Lower leg skin (tissue), 4 donors: ENCODE measurements at regions not wholly inside any gene's neighbourhood (a gene's known extent, or its start where the extent isn't known, plus 50 kb on each side); places are given as distances from the start of the nearest gene placed in this dataset.

Experiments used
- DNase-seq, 2 donors: peaks; one replicate each; pipeline ENCODE4 v3.0.0-alpha.2; 2019; ENCODE audit warnings: low spot score in 2 of 2
- H3K4me3 ChIP-seq: fragments of 200-600 bp; sonication (generic); 2 replicates; pipeline ENCODE4 v1.5.1; 2017; ENCODE audit warnings: mild to moderate bottlenecking, low read depth; ENCODE audit not compliant: poor library complexity, severe bottlenecking
- POLR2A ChIP-seq, 2 donors: fragments of 450-650 bp; IDR thresholded peaks; one replicate each; pipeline ENCODE4 v1.6.1; 2016 to 2017; ENCODE audit warnings: antibody characterized with exemption in 2 of 2, mild to moderate bottlenecking in 1 of 2, moderate library complexity in 1 of 2
- WGBS, 2 donors: methylation state at CpG; one replicate each; pipeline ENCODE4 v1.1.5; 2018; 5-methylcytosine and 5-hydroxymethylcytosine counted together
- intact Hi-C: fragments of 100-400 bp; cut with DNase I; formaldehyde crosslinking; loops from one replicate; pipeline ENCODE4 v1.15.0; 2023; ENCODE audit warnings: low total_unique reads
- TF ChIP-seq, protein P1 (sequence below), 3 donors: fragments of 450-650 bp; IDR thresholded peaks; one replicate each; pipeline ENCODE4 v1.5.1; 2016; ENCODE audit warnings: antibody characterized with exemption in 3 of 3, mild to moderate bottlenecking in 3 of 3, moderate library complexity in 2 of 3

DNA sequence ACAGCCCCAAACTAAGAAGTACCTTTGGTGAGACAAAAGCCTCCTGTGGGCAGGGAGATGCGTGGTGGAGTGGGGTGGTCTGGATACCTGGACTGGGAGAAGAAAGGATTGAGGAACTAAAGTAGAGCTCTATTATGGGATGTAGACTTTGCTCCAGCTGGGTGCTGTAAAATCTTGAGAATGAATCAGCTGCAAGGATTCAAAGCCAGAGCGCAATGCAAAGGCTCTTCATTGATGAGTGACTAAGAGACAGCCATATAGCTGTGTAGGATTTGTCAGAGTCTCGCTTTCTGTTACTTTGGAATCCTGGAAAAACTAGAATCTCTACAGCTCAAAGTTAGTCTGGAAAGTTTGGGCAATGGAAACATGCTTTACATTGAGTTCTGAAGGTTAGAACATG lies 159.9 kb downstream of the TAF11L14 start:
- DNase-seq = no peak
- 91 to 95% methylated on average over 3 of the region's 3 CpGs for WGBS, 2 donors
- H3K4me3 ChIP-seq = no peak overlapping the region
- intact Hi-C loops = no loop called here
- TF ChIP-seq, protein P1, sequence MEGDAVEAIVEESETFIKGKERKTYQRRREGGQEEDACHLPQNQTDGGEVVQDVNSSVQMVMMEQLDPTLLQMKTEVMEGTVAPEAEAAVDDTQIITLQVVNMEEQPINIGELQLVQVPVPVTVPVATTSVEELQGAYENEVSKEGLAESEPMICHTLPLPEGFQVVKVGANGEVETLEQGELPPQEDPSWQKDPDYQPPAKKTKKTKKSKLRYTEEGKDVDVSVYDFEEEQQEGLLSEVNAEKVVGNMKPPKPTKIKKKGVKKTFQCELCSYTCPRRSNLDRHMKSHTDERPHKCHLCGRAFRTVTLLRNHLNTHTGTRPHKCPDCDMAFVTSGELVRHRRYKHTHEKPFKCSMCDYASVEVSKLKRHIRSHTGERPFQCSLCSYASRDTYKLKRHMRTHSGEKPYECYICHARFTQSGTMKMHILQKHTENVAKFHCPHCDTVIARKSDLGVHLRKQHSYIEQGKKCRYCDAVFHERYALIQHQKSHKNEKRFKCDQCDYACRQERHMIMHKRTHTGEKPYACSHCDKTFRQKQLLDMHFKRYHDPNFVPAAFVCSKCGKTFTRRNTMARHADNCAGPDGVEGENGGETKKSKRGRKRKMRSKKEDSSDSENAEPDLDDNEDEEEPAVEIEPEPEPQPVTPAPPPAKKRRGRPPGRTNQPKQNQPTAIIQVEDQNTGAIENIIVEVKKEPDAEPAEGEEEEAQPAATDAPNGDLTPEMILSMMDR (IDR thresholded peaks at IDR 0.05) = no peak
- TF ChIP-seq POLR2A (IDR thresholded peaks at IDR 0.05) = no peak

DNA sequence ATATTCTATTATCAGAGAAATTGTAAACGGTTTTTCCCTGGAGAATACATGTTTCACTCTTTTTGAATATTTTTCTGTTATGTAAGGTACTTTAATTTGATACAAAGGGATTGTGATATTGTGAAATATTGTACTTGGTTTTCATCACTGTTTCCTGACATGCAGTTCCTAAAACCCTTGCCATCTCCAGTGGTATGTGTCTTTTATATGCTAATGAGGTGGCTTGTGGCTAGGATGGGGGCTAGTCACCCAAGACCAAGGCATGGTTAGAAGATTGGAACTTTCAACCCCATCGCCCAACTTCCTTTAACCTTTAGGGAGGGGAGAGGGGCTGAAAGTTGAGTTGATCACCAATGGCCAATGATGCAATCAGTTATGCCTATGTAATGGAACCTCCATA lies 160.6 kb downstream of the TAF11L14 start:
- WGBS, 2 donors = 75 to 76% methylated on average over 2 of the region's 2 CpGs
- DNase-seq = no peak
- no peak overlapping the region for H3K4me3 ChIP-seq
- intact Hi-C loops = no loop called here
- no peak for TF ChIP-seq POLR2A (IDR thresholded peaks at IDR 0.05)
- TF ChIP-seq, protein P1 (IDR thresholded peaks at IDR 0.05) = no peak

DNA sequence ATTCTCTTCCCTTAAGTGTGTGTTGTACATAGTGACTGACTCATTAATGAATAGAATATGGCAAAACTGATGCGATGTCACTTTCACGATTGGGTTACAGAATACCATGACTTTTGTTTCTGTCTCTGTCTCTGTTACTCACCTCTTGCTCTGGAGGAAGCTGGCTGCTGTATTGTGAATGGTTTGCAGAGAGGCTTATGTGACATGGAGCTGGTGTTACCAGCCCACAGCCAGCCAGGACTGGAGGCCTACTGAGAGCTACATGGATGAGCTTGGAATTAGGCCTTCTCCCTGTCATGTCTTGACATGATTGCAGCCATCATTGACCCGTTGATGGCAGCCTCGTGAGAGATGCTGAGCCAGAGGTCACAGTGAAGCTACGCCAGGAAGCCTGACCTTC lies 161.9 kb downstream of the TAF11L14 start:
- intact Hi-C loops = no loop called here
- 67 to 72% methylated on average over 5 of the region's 5 CpGs for WGBS, 2 donors
- TF ChIP-seq, protein P1 (IDR thresholded peaks at IDR 0.05) = no peak
- TF ChIP-seq POLR2A (IDR thresholded peaks at IDR 0.05) = no peak
- H3K4me3 ChIP-seq = no peak overlapping the region
- DNase-seq = no peak

DNA sequence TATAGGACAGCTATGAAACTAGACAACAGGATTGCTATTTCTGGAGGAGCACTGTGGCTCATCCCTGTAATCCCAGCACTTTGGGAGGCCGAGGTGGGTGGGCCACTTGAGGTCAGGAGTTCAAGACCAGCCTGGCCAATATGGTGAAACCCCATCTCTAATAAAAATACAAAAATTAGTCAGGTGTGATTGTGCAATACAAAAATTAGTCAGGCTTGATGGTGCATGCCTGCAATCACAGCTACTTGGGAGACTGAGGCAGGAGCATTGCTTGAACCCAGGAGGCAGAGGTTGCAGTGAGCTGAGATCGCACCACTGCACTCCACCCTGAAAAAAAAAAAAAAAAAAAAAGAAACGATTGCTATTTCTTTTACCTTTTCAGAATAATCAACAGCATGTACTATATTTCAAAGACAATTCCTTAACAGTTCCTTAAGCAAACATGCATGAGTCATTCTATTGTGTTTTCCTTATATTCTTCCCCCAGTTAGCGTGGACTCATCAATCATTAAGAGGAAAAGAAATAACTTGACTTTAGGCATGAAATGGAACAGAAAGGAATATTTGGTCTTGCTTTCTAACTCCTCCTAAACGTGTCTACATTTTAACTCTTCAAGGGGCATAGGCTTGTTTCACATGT lies 162.6 kb downstream of the TAF11L14 start:
- DNase-seq = no peak
- intact Hi-C loops = no loop called here
- no peak overlapping the region for H3K4me3 ChIP-seq
- TF ChIP-seq, protein P1 (IDR thresholded peaks at IDR 0.05) = no peak
- no peak for TF ChIP-seq POLR2A (IDR thresholded peaks at IDR 0.05)
- 55 to 59% methylated on average over 5 of the region's 5 CpGs for WGBS, 2 donors

DNA sequence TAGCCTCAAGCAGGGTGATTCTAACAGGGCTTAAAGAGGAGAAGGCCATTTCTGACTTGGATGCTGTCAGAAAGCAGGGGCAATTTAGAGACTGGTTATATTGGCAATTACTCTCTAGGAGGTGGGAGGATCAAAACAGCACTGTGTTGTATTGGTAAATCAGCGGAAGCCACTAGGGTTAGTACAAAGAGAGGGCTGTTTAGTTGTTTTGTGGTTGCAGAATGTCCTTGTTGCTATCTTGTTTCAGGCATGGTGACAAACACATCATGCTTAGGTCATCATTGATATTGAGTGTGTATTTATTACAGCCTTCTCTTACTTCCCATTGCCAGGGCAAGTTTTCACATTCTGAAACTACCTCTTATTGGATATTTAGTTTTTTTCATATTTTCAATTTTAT lies 165.3 kb downstream of the TAF11L14 start:
- intact Hi-C loops = no loop called here
- TF ChIP-seq POLR2A (IDR thresholded peaks at IDR 0.05) = no peak
- TF ChIP-seq, protein P1 (IDR thresholded peaks at IDR 0.05) = no peak
- no peak overlapping the region for H3K4me3 ChIP-seq

DNA sequence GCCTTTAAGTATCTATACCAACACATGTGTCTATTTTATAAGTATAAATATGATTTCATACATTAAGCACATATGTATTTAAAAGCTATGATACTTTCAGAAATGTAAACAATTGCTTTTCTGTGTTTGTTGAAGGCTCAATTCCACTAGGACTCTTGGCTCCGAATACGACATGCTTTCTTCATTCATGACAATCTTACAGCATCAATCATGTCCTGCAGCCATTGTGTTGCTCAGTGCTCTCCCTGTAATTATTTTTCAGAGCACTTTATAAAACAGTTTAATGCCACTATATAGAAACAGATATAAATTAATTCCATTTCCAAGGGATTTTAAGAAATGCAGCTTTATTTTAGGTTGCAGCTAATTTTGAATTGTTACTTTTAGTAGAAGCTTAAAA lies 167.3 kb downstream of the TAF11L14 start:
- H3K4me3 ChIP-seq = no peak overlapping the region
- DNase-seq = no peak
- intact Hi-C loops = no loop called here
- no peak for TF ChIP-seq POLR2A (IDR thresholded peaks at IDR 0.05)
- WGBS, 2 donors = 70 to 71% methylated on average over 2 of the region's 2 CpGs

More for the DNA sequence above, 165.3 kb downstream of the TAF11L14 start:
- no peak for DNase-seq
- WGBS, 2 donors = 92 to 95% methylated on average over 1 of the region's 1 CpG
